ENCODE measurements at regions not wholly inside any gene's neighbourhood (a gene's known extent, or its start where the extent isn't known, plus 50 kb on each side); places are given as distances from the start of the nearest gene placed in this dataset.
"Not testable (repeated sequence)": the region's sequence is repeated elsewhere in the genome, so short reads cannot be mapped to it uniquely, and the experiment has no call there.

- H3K36me3 Mint-ChIP-seq; H3K27me3 Mint-ChIP-seq; H3K27ac Mint-ChIP-seq; H3K4me1 Mint-ChIP-seq (ENCODE audit: unreplicated experiment); H3K4me3 Mint-ChIP-seq; H3K9me3 Mint-ChIP-seq; DNase-seq (ENCODE audit: extremely low spot score, unreplicated experiment): not testable (repeated sequence)
Measured at GRCh38 chr15:83335542-83335941, 51.1 kb upstream of the BNC1 start.

GRCh38 chr15:83339396-83339795 is 54.9 kb upstream of the BNC1 start:
- no peak overlapping the region for H3K27ac Mint-ChIP-seq
- DNase-seq (ENCODE audit: extremely low spot score, unreplicated experiment) = no peak
- no peak for TF ChIP-seq CTCF (conservative IDR thresholded peaks at IDR 0.05)
- H3K36me3 Mint-ChIP-seq = no peaks in the 10 kb centered on the region
- no peaks in the 10 kb centered on the region for H3K9me3 Mint-ChIP-seq
- peaks cover 3% of the 10 kb centered on the region for H3K27me3 Mint-ChIP-seq
- H3K4me1 Mint-ChIP-seq (ENCODE audit: unreplicated experiment) = no peaks in the 10 kb centered on the region
- no peak overlapping the region for H3K4me3 Mint-ChIP-seq

GRCh38 chr15:83340087-83340486 is 55.6 kb upstream of the BNC1 start:
- Mint-ChIP-seq H3K9me3 (no peaks in the 10 kb centered on the region), H3K36me3 (no peaks in the 10 kb centered on the region), H3K4me3 (no peak overlapping the region), H3K27me3 (peaks cover 3% of the 10 kb centered on the region), H3K27ac (no peak overlapping the region), H3K4me1 (ENCODE audit: unreplicated experiment) (no peaks in the 10 kb centered on the region)
- TF ChIP-seq CTCF (conservative IDR thresholded peaks at IDR 0.05) = no peak
- DNase-seq (ENCODE audit: extremely low spot score, unreplicated experiment) = no peak

- Mint-ChIP-seq H3K36me3 (no peaks in the 10 kb centered on the region), H3K27me3 (peaks cover 15% of the 10 kb centered on the region), H3K4me1 (ENCODE audit: unreplicated experiment) (no peaks in the 10 kb centered on the region), H3K9me3 (no peaks in the 10 kb centered on the region), H3K27ac (no peak overlapping the region), H3K4me3 (no peak overlapping the region)
- no peak for TF ChIP-seq CTCF (conservative IDR thresholded peaks at IDR 0.05)
- DNase-seq (ENCODE audit: extremely low spot score, unreplicated experiment) = no peak
Measured at GRCh38 chr15:83346342-83346741, 61.9 kb upstream of the BNC1 start.

GRCh38 chr15:83352119-83352518 is 67.7 kb upstream of the BNC1 start:
- Mint-ChIP-seq H3K4me1 (ENCODE audit: unreplicated experiment) (peaks cover 7% of the 10 kb centered on the region), H3K9me3 (no peaks in the 10 kb centered on the region), H3K27ac (no peak overlapping the region), H3K4me3 (no peak overlapping the region), H3K36me3 (no peaks in the 10 kb centered on the region), H3K27me3 (peaks cover 7% of the 10 kb centered on the region)
- no peak for DNase-seq (ENCODE audit: extremely low spot score, unreplicated experiment)
- TF ChIP-seq CTCF (conservative IDR thresholded peaks at IDR 0.05) = no peak

GRCh38 chr15:83356501-83357399 is 72.3 kb upstream of the BNC1 start:
- H3K4me3 Mint-ChIP-seq = peak overlapping the region; percentile 29
- no peak for TF ChIP-seq CTCF (conservative IDR thresholded peaks at IDR 0.05)
- peaks cover 3% of the 10 kb centered on the region for H3K27me3 Mint-ChIP-seq
- DNase-seq (ENCODE audit: extremely low spot score, unreplicated experiment) = no peak
- H3K4me1 Mint-ChIP-seq (ENCODE audit: unreplicated experiment) = peaks cover 7% of the 10 kb centered on the region
- H3K9me3 Mint-ChIP-seq = no peaks in the 10 kb centered on the region
- H3K27ac Mint-ChIP-seq = no peak overlapping the region
- no peaks in the 10 kb centered on the region for H3K36me3 Mint-ChIP-seq
